A549 (cell line): ENCODE measurements at regions not wholly inside any gene's neighbourhood (a gene's known extent, or its start where the extent isn't known, plus 50 kb on each side); places are given as distances from the start of the nearest gene placed in this dataset.

Experiments used
- small RNA-seq, 6 experiments: library from RNA; depleted of rRNA; stranded (forward); fragments of <200 nt; gene quantifications; one replicate each; pipeline ENCODE3, GENCODE V24; 2012

Small RNA genes in the stretch of these regions (small RNA-seq; reads per million reads assigned to genes)
- 0 reads per million in 6 experiments for gene SNX3P1X
